ENCODE measurements at regions not wholly inside any gene's neighbourhood (a gene's known extent, or its start where the extent isn't known, plus 50 kb on each side); places are given as distances from the start of the nearest gene placed in this dataset.
"Not testable (repeated sequence)": the region's sequence is repeated elsewhere in the genome, so short reads cannot be mapped to it uniquely, and the experiment has no call there.

- not testable (repeated sequence) for TF ChIP-seq CTCF, EP300, POLR2A (IDR thresholded peaks at IDR 0.05)
Measured at GRCh38 chr3:165572566-165572965, 264.7 kb downstream of the BCHE start.

Measured in ovary (tissue), 3 donors.